ENCODE measurements at regions not wholly inside any gene's neighbourhood (a gene's known extent, or its start where the extent isn't known, plus 50 kb on each side); places are given as distances from the start of the nearest gene placed in this dataset.

DNA sequence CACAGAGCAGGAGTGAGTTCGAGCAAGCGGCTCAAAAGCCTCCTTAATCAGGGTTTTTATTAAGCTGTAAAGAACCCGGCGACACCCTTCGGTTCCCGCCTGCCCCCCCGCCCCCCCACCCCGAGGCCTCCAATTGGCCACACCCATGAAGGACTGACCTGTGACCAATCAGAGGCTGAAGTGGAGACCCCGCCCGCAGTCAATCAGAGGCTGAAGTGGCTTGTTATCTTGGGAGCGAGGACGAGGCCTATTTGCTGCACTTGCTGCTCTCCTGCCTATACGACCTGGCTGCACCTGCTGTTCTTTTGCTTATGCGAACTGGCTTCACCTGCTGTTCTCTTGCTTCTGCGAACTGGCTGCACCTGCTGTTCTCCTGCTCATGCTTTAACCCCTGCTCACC, 844.9 kb downstream of the OLFM4 start:
- TF ChIP-seq POLR2A (IDR thresholded peaks at IDR 0.05) (no peak), CTCF (IDR thresholded peaks at IDR 0.05) (no peak)

Data from uterus (tissue), 2 donors.